HepG2 (cell line): ENCODE measurements at regions not wholly inside any gene's neighbourhood (a gene's known extent, or its start where the extent isn't known, plus 50 kb on each side); places are given as distances from the start of the nearest gene placed in this dataset.

Experiments
- ATAC-seq: fragments of 200-7000 bp; cut with Tn5 transposase; 3 replicates; pipeline ENCODE4 v1.9.1; 2020; ENCODE audit warnings: mild to moderate bottlenecking, moderate library complexity
- BruUV-seq: library from RNA; stranded (reverse); fragments of 400-500 nt; replicated peaks from 2 replicates; lab custom pipeline; 2021; lab: Mats Ljungman, UMichigan
- CTCF ChIA-PET: fragments of 300-600 bp; formaldehyde crosslinking; extraction: SDS; loops from one replicate; lab custom pipeline; 2021; ENCODE audit warnings: low total read pairs, inconsistent platforms, low intra/inter-chr PET ratio; lab: Yijun Ruan, JAX
- POLR2A ChIA-PET: fragments of 350-600 bp; sonication (Branson Sonifier 250); formaldehyde crosslinking; loops from one replicate; lab custom pipeline; 2020; ENCODE audit warnings: antibody characterized with exemption, inconsistent platforms; lab: Yijun Ruan, JAX
- DNase-seq: peaks from one replicate; pipeline ENCODE4 v3.0.0-alpha.2; 2015; ENCODE audit warnings: low spot score
- FAIRE-seq: peaks from 3 replicates; lab custom pipeline; 2011; peaks lifted over from hg19 to GRCh38; lab: Jason Lieb, UNC
- H2AFZ ChIP-seq: one replicate; pipeline ENCODE4 v1.6.1; 2011; ENCODE audit warnings: low read length, inconsistent platforms
- H3K27ac ChIP-seq: fragments of 300-600 bp; 3 replicates; pipeline ENCODE4 v1.8.0; 2011; ENCODE audit warnings: mixed run types, mild to moderate bottlenecking, mixed read lengths, low read length, inconsistent platforms; ENCODE audit not compliant: insufficient read depth; ENCODE audit errors: extremely low read length
- H3K27me3 ChIP-seq, 2 experiments: fragments of 200-600 bp in 1 of 2; 2 replicates in 1 of 2; 3 replicates in 1 of 2; pipeline versions ENCODE4 v1.6.0 to v1.8.0; 2011; ENCODE audit warnings: low read length in 2 of 2, mild to moderate bottlenecking in 2 of 2, moderate library complexity in 2 of 2, inconsistent platforms in 1 of 2; ENCODE audit not compliant: insufficient read depth in 2 of 2, control insufficient read depth in 1 of 2
- H3K36me3 ChIP-seq, 2 experiments: fragments of 200-600 bp in 1 of 2; replicated peaks in 1 of 2; 2 replicates in 1 of 2; 3 replicates in 1 of 2; pipeline versions ENCODE4 v1.5.1 to v1.8.0; 2011; ENCODE audit warnings: low read length in 2 of 2, inconsistent platforms in 1 of 2; ENCODE audit not compliant: insufficient read depth in 2 of 2, control insufficient read depth in 1 of 2
- H3K4me1 ChIP-seq: 2 replicates; pipeline ENCODE4 v1.5.1; 2012; ENCODE audit warnings: low read length, inconsistent platforms; ENCODE audit not compliant: insufficient read depth
- H3K4me2 ChIP-seq: 2 replicates; pipeline ENCODE4 v1.6.0; 2011; ENCODE audit warnings: low read depth, low read length, inconsistent platforms
- H3K4me3 ChIP-seq, 3 experiments: fragments of 200-600 bp in 1 of 3; sonication (generic), shearing (Covaris generic) in 1 of 3; replicated peaks in 1 of 3; 2 replicates each; pipeline ENCODE4 v1.5.1; 2011 to 2016; ENCODE audit warnings: low read length in 3 of 3, inconsistent platforms in 2 of 3, low read depth in 2 of 3, mild to moderate bottlenecking in 2 of 3, control low read depth in 1 of 3, mixed read lengths in 1 of 3; ENCODE audit not compliant: insufficient read depth in 1 of 3
- H3K79me2 ChIP-seq: one replicate; pipeline ENCODE4 v1.6.1; 2011; ENCODE audit warnings: low read length, inconsistent platforms; ENCODE audit not compliant: insufficient read depth
- H3K9ac ChIP-seq: 2 replicates; pipeline ENCODE4 v1.6.0; 2011; ENCODE audit warnings: mild to moderate bottlenecking, low read depth, low read length, inconsistent platforms; ENCODE audit not compliant: insufficient read depth
- H3K9me3 ChIP-seq: 2 replicates; pipeline ENCODE4 v1.5.1; 2012; ENCODE audit warnings: mild to moderate bottlenecking, low read length
- H4K20me1 ChIP-seq: 2 replicates; pipeline ENCODE4 v1.6.0; 2011; ENCODE audit warnings: inconsistent platforms, mild to moderate bottlenecking, low read length, moderate library complexity; ENCODE audit not compliant: insufficient read depth
- DMAP1 ChIP-seq: IDR thresholded peaks from 2 replicates; pipeline ENCODE4 v1.6.1; 2016
- EHMT2 ChIP-seq: fragments of 200-600 bp; sonication (generic); IDR thresholded peaks from 2 replicates; pipeline ENCODE4 v1.7.0; 2017; ENCODE audit warnings: antibody characterized with exemption, low read depth, low read length, borderline replicate concordance
- KLF16 ChIP-seq, 2 experiments: sonication (generic) in 1 of 2; formaldehyde crosslinking in 1 of 2; IDR thresholded peaks; 2 replicates each; pipeline versions ENCODE4 v1.6.1 to v1.8.0; 2016 to 2023; ENCODE audit warnings: missing genetic modification reagents in 2 of 2, missing compliant biosample characterization in 1 of 2
- MLLT10 ChIP-seq: sonication (generic); formaldehyde crosslinking; IDR thresholded peaks from 2 replicates; pipeline ENCODE4 v1.4.0; 2020; ENCODE audit warnings: missing genetic modification reagents
- PRPF4 ChIP-seq: fragments of 200-400 bp; formaldehyde crosslinking; IDR thresholded peaks from 2 replicates; pipeline ENCODE4 v1.6.1; 2016; ENCODE audit warnings: low read length, low read depth; ENCODE audit not compliant: poor library complexity, severe bottlenecking
- REXO4 ChIP-seq: sonication (generic); formaldehyde crosslinking; IDR thresholded peaks from 2 replicates; pipeline ENCODE4 v1.8.0; 2022; ENCODE audit warnings: missing genetic modification reagents, mild to moderate bottlenecking, borderline replicate concordance
- RFXANK ChIP-seq: IDR thresholded peaks from 2 replicates; pipeline ENCODE4 v1.6.1; 2016
- RORA ChIP-seq: sonication (generic); formaldehyde crosslinking; IDR thresholded peaks from 2 replicates; pipeline ENCODE4 v1.5.0; 2020; ENCODE audit warnings: mild to moderate bottlenecking, missing genetic modification reagents, moderate library complexity
- SP140L ChIP-seq: sonication (generic); formaldehyde crosslinking; IDR thresholded peaks from 2 replicates; pipeline ENCODE4 v1.4.0; 2020; ENCODE audit warnings: missing genetic modification reagents, borderline replicate concordance
- THAP9 ChIP-seq: sonication (generic); formaldehyde crosslinking; IDR thresholded peaks from 2 replicates; pipeline ENCODE4; 2020; ENCODE audit warnings: missing genetic modification reagents, mild to moderate bottlenecking, borderline replicate concordance
- ZFP41 ChIP-seq: sonication (generic); formaldehyde crosslinking; IDR thresholded peaks from 2 replicates; pipeline ENCODE4 v1.4.0; 2020; ENCODE audit warnings: mild to moderate bottlenecking, missing genetic modification reagents, borderline replicate concordance
- ZNF264 ChIP-seq: sonication (generic); formaldehyde crosslinking; IDR thresholded peaks from 2 replicates; pipeline ENCODE4 v1.4.0; 2020; ENCODE audit warnings: missing genetic modification reagents
- ZNF619 ChIP-seq: sonication (generic); formaldehyde crosslinking; IDR thresholded peaks from 2 replicates; pipeline ENCODE4 v1.4.0; 2020; ENCODE audit warnings: mild to moderate bottlenecking, missing genetic modification reagents
- ZNF816 ChIP-seq: sonication (generic); formaldehyde crosslinking; IDR thresholded peaks from 2 replicates; pipeline ENCODE4 v1.8.0; 2022; ENCODE audit warnings: missing genetic modification reagents, mild to moderate bottlenecking, borderline replicate concordance
- ZSCAN29 ChIP-seq: sonication (generic); formaldehyde crosslinking; conservative IDR thresholded peaks from 2 replicates; pipeline ENCODE4 v1.4.0; 2020; ENCODE audit warnings: mild to moderate bottlenecking, missing genetic modification reagents
- WGBS: methylation state at CpG from one replicate; pipeline ENCODE4 v1.1.6; 2017; ENCODE audit warnings: low lambda C conversion rate; 5-methylcytosine and 5-hydroxymethylcytosine counted together
- in situ Hi-C: cut with HindIII; loops from 2 replicates; pipeline ENCODE4 v1.10.0; 2017; ENCODE audit warnings: low pct_unique_long_range_greater_than_20kb; ENCODE audit not compliant: extremely low pct_ligation_motif_present
- intact Hi-C: fragments of 100-400 bp; cut with micrococcal nuclease; formaldehyde crosslinking; loops from one replicate; pipeline ENCODE4 v1.10.0; 2022; ENCODE audit not compliant: unreplicated experiment

- TF ChIP-seq THAP9 (no peak), RORA (CRISPR knock-in tag) (no peak), PRPF4 (no peak)
- TF ChIP-seq, all 625 proteins: peak for 0
Measured at GRCh38 chr2:108079736-108080135, 93.4 kb downstream of the SLC5A7 start (continued).

DNA sequence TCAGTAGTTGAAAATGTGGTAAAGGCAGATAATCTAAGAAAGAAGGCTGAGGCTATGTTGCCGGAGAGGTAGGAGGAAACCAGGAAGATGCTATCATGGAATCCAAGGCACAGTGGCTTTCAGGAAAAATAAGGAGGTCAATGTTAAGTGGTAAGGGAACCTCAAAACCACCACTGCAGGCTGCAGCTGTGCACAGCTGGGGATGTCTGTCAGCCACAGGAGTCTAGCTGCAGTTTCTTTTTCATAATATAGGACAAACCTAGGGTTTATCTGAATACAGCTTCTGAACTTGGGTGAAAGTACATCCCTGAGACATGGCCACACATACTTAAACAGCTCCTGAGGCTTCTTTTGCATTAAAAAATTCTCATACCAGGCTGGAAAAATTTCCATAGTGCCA, 93.9 kb downstream of the SLC5A7 start:
- FAIRE-seq (no peak), ATAC-seq (no peak), DNase-seq (no peak)
- ChIA-PET CTCF (no interaction called here), POLR2A (no interaction called here)
- WGBS: 95% methylated on average over 1 of the region's 1 CpG
- Histone ChIP-seq H3K9ac (no peak overlapping the region), H3K4me2 (no peak overlapping the region), H3K36me3 (no peaks in the 10 kb centered on the region), H3K4me1 (no peaks in the 10 kb centered on the region), H3K79me2 (no peaks in the 10 kb centered on the region), H3K27ac (no peak overlapping the region), H3K4me3 (no peak overlapping the region), H4K20me1 (no peaks in the 10 kb centered on the region), H3K27me3 (no peaks in the 10 kb centered on the region), H2AFZ (no peak overlapping the region), H3K9me3 (no peaks in the 10 kb centered on the region)
- TF ChIP-seq RFXANK (CRISPR knock-in tag) (no peak), ZNF264 (CRISPR knock-in tag) (no peak), KLF16 (CRISPR knock-in tag; IDR thresholded peaks at IDR 0.05) (no peak), DMAP1 (CRISPR knock-in tag) (no peak), ZNF619 (CRISPR knock-in tag) (no peak), REXO4 (CRISPR knock-in tag) (no peak), MLLT10 (no peak), SP140L (CRISPR knock-in tag) (no peak), ZNF816 (no peak), ZFP41 (CRISPR knock-in tag) (no peak), EHMT2 (no peak), ZSCAN29 (no peak)
- no TSS peak for BruUV-seq
- in situ Hi-C loops: no loop called here
- intact Hi-C loops: no loop called here
